H9 (cell line): ENCODE measurements at regions not wholly inside any gene's neighbourhood (a gene's known extent, or its start where the extent isn't known, plus 50 kb on each side); places are given as distances from the start of the nearest gene placed in this dataset.

Source experiments
- DNase-seq: peaks from one replicate; pipeline ENCODE4 v3.0.0-alpha.2; 2017
- H2AFZ ChIP-seq: one replicate; pipeline ENCODE4 v1.6.1; 2013; ENCODE audit warnings: mild to moderate bottlenecking, low read length, control low read depth, moderate library complexity
- H2AK5ac ChIP-seq: 2 replicates; pipeline ENCODE4 v1.6.1; 2013; ENCODE audit warnings: low read length, control low read depth, mixed read lengths; ENCODE audit not compliant: insufficient read length
- H2BK120ac ChIP-seq: one replicate; pipeline ENCODE4 v1.6.1; 2013; ENCODE audit warnings: low read depth, mild to moderate bottlenecking, low read length, control low read depth, inconsistent platforms; ENCODE audit not compliant: poor library complexity, severe bottlenecking
- H2BK12ac ChIP-seq: 2 replicates; pipeline ENCODE4 v1.6.1; 2013; ENCODE audit warnings: low read length, control low read depth, mixed read lengths, low read depth; ENCODE audit not compliant: insufficient read length
- H2BK15ac ChIP-seq: 2 replicates; pipeline ENCODE4 v1.6.1; 2013; ENCODE audit warnings: low read depth, low read length, control low read depth
- H2BK20ac ChIP-seq: one replicate; pipeline ENCODE4 v1.6.1; 2013; ENCODE audit warnings: low read depth, mild to moderate bottlenecking, low read length, control low read depth, inconsistent platforms; ENCODE audit not compliant: poor library complexity, severe bottlenecking
- H2BK5ac ChIP-seq: 2 replicates; pipeline ENCODE4 v1.6.1; 2013; ENCODE audit warnings: low read length, control low read depth, mixed read lengths; ENCODE audit not compliant: insufficient read length
- H3K14ac ChIP-seq: 2 replicates; pipeline ENCODE4 v1.6.1; 2013; ENCODE audit warnings: low read length, control low read depth; ENCODE audit not compliant: insufficient read depth
- H3K18ac ChIP-seq: 2 replicates; pipeline ENCODE4 v1.6.1; 2013; ENCODE audit warnings: low read depth, mild to moderate bottlenecking, mixed read lengths, low read length, control low read depth; ENCODE audit not compliant: insufficient read length
- H3K23ac ChIP-seq: 2 replicates; pipeline ENCODE4 v1.6.1; 2013; ENCODE audit warnings: low read length, control low read depth, mixed read lengths, low read depth; ENCODE audit not compliant: insufficient read length
- H3K23me2 ChIP-seq: 2 replicates; pipeline ENCODE4 v1.6.1; 2013; ENCODE audit warnings: low read depth, mild to moderate bottlenecking, mixed read lengths, low read length, control low read depth; ENCODE audit not compliant: insufficient read length, poor library complexity, severe bottlenecking
- H3K27ac ChIP-seq: 2 replicates; pipeline ENCODE4 v1.5.1; 2013; ENCODE audit warnings: low read length, control low read depth, mixed read lengths, low read depth; ENCODE audit not compliant: insufficient read length
- H3K27me3 ChIP-seq: 2 replicates; pipeline ENCODE4 v1.6.1; 2013; ENCODE audit warnings: low read length, control low read depth, inconsistent platforms; ENCODE audit not compliant: insufficient read depth
- H3K4ac ChIP-seq: 2 replicates; pipeline ENCODE4 v1.6.1; 2013; ENCODE audit warnings: low read depth, mild to moderate bottlenecking, control low read depth, inconsistent platforms, low read length, moderate library complexity
- H3K4me1 ChIP-seq: 2 replicates; pipeline ENCODE4 v1.6.1; 2013; ENCODE audit warnings: low read length, control low read depth, inconsistent platforms; ENCODE audit not compliant: insufficient read depth
- H3K4me2 ChIP-seq: 2 replicates; pipeline ENCODE4 v1.6.1; 2013; ENCODE audit warnings: low read length, control low read depth, mixed read lengths; ENCODE audit not compliant: insufficient read length, insufficient read depth
- H3K56ac ChIP-seq: 2 replicates; pipeline ENCODE4 v1.6.1; 2013; ENCODE audit warnings: low read depth, mild to moderate bottlenecking, mixed read lengths, low read length, control low read depth; ENCODE audit not compliant: insufficient read length
- H3K79me1 ChIP-seq: 2 replicates; pipeline ENCODE4 v1.6.1; 2013; ENCODE audit warnings: low read depth, mild to moderate bottlenecking, moderate library complexity, low read length, control low read depth, inconsistent platforms; ENCODE audit not compliant: insufficient read depth, poor library complexity, severe bottlenecking
- H3K79me2 ChIP-seq: 2 replicates; pipeline ENCODE4 v1.6.1; 2013; ENCODE audit warnings: low read length, control low read depth, inconsistent platforms; ENCODE audit not compliant: insufficient read depth
- H3K9ac ChIP-seq: 2 replicates; pipeline ENCODE4 v1.6.1; 2013; ENCODE audit warnings: low read length, control low read depth, mixed read lengths; ENCODE audit not compliant: insufficient read length; ENCODE audit errors: extremely low read depth
- H3K9me3 ChIP-seq: one replicate; pipeline ENCODE4 v1.6.1; 2013; ENCODE audit warnings: low read depth, low read length, inconsistent platforms; ENCODE audit not compliant: control insufficient read depth
- H3T11ph ChIP-seq: one replicate; pipeline ENCODE4 v1.6.1; 2013; ENCODE audit warnings: mild to moderate bottlenecking, low read length, control low read depth, inconsistent platforms
- H4K20me1 ChIP-seq: one replicate; pipeline ENCODE4 v1.6.1; 2013; ENCODE audit not compliant: control insufficient read depth, insufficient read length, insufficient read depth
- H4K5ac ChIP-seq: 2 replicates; pipeline ENCODE4 v1.6.1; 2013; ENCODE audit warnings: low read depth, mild to moderate bottlenecking, mixed read lengths, low read length, control low read depth; ENCODE audit not compliant: insufficient read length
- H4K8ac ChIP-seq: replicated peaks from 2 replicates; pipeline ENCODE4 v1.6.1; 2013; ENCODE audit warnings: low read length, control low read depth, mixed read lengths, low read depth; ENCODE audit not compliant: insufficient read length
- H4K91ac ChIP-seq: 2 replicates; pipeline ENCODE4 v1.6.1; 2013; ENCODE audit warnings: low read depth, mild to moderate bottlenecking, moderate library complexity, mixed read lengths, low read length, control low read depth; ENCODE audit not compliant: insufficient read length
- H3K27ac Mint-ChIP-seq, 3 experiments: 2 replicates in 2 of 3; 3 replicates in 1 of 3; pipeline ENCODE4 v1.8.0; 2020 to 2021; ENCODE audit warnings: mixed read lengths in 3 of 3, mild to moderate bottlenecking in 1 of 3, moderate library complexity in 1 of 3
- H3K27me3 Mint-ChIP-seq: 2 replicates; pipeline ENCODE4 v1.8.0; 2021; ENCODE audit warnings: low read depth, mild to moderate bottlenecking, moderate library complexity, mixed read lengths
- H3K36me3 Mint-ChIP-seq, 3 experiments: 2 replicates in 2 of 3; 3 replicates in 1 of 3; pipeline ENCODE4 v1.8.0; 2020 to 2021; ENCODE audit warnings: low read depth in 3 of 3, mixed read lengths in 3 of 3; ENCODE audit not compliant: insufficient read depth in 1 of 3
- H3K4me1 Mint-ChIP-seq, 2 experiments: 2 replicates each; pipeline ENCODE4 v1.8.0; 2020; ENCODE audit warnings: mixed read lengths in 2 of 2
- H3K4me3 Mint-ChIP-seq, 2 experiments: 2 replicates in 1 of 2; 3 replicates in 1 of 2; pipeline ENCODE4 v1.8.0; 2020 to 2021; ENCODE audit warnings: mild to moderate bottlenecking in 2 of 2, mixed read lengths in 2 of 2, moderate library complexity in 1 of 2
- H3K9me3 Mint-ChIP-seq, 2 experiments: 2 replicates in 1 of 2; 3 replicates in 1 of 2; pipeline ENCODE4 v1.8.0; 2020; ENCODE audit warnings: mild to moderate bottlenecking in 2 of 2, mixed read lengths in 2 of 2, moderate library complexity in 1 of 2
- WGBS: extraction: QIAGEN DNeasy Blood & Tissue Kit; methylation state at CpG from one replicate; pipeline ENCODE4 v1.1.7; 2013; ENCODE audit warnings: missing lambda C conversion rate, low lambda C conversion rate, mixed read lengths; ENCODE audit not compliant: insufficient read length; ENCODE audit errors: extremely low coverage; 5-methylcytosine and 5-hydroxymethylcytosine counted together
- TF ChIP-seq, protein P1 (sequence below): fragments of 200-600 bp; sonication (generic); conservative IDR thresholded peaks from 3 replicates; pipeline ENCODE4 v1.8.0; 2021; ENCODE audit warnings: antibody characterized with exemption, mild to moderate bottlenecking

DNA sequence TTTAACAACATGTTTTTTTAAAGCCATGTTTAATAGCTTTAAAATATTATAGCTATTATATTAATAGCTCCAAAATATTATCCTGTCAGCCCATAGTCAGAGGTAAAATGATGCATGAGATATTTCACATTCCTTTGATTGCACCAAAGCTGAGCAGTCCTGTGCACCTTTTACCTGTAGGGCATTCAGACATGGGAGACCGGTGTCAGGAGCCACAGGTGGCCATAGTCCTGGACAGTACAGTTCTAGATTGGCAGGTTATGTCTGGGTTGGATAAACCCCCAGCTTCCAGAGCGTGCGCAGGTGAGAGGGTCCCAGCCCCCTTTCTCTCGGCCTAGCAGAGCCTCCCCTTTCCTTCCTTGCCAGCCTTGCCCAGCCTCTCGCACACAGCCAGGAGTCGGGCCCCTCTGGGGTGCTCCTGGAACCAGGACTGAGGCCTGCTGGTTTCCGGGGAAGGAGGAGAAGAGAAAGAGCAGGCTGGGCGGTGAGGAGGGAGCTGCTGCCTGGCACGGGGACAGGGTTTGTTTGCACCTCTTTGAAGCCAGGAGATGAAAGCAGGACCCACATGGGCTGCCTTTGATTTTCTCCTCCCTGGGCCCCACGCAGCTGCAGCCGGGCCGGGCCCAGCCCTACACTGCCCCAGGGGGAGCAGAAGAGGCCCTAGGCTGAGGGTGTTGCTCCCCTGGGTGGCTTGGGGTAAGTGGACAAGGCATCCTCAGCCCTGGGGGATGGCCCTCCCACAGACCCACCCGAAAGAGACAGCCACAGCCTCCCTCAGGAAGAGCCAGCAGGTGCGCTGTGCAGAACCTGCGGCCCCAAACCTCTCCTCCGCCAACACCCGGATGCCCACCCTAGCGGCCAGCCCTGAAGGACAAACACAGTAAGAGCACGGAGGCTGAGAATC is 75.2 kb upstream of the TARDBP start:
- H2BK12ac ChIP-seq = no peak overlapping the region
- no peak overlapping the region for H3K27ac ChIP-seq
- H2BK15ac ChIP-seq = no peak overlapping the region
- H2AFZ ChIP-seq = no peak overlapping the region
- no peak overlapping the region for H3T11ph ChIP-seq
- H2AK5ac ChIP-seq = no peak overlapping the region
- no peak overlapping the region for H3K4me3 Mint-ChIP-seq
- no peaks in the 10 kb centered on the region for H3K23me2 ChIP-seq
- H4K91ac ChIP-seq = no peak overlapping the region
- no peak overlapping the region for H2BK5ac ChIP-seq
- no peak overlapping the region for H3K23ac ChIP-seq
- no peak overlapping the region for H3K4me2 ChIP-seq
- H3K36me3 Mint-ChIP-seq = no peaks in the 10 kb centered on the region
- no peak overlapping the region for H3K56ac ChIP-seq
- H3K18ac ChIP-seq = no peak overlapping the region
- TF ChIP-seq, protein P1, sequence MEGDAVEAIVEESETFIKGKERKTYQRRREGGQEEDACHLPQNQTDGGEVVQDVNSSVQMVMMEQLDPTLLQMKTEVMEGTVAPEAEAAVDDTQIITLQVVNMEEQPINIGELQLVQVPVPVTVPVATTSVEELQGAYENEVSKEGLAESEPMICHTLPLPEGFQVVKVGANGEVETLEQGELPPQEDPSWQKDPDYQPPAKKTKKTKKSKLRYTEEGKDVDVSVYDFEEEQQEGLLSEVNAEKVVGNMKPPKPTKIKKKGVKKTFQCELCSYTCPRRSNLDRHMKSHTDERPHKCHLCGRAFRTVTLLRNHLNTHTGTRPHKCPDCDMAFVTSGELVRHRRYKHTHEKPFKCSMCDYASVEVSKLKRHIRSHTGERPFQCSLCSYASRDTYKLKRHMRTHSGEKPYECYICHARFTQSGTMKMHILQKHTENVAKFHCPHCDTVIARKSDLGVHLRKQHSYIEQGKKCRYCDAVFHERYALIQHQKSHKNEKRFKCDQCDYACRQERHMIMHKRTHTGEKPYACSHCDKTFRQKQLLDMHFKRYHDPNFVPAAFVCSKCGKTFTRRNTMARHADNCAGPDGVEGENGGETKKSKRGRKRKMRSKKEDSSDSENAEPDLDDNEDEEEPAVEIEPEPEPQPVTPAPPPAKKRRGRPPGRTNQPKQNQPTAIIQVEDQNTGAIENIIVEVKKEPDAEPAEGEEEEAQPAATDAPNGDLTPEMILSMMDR = no peak
- peaks cover 13 to 37% of the 10 kb centered on the region in 2 experiments for H3K4me1 Mint-ChIP-seq
- no peak for DNase-seq
- no peak overlapping the region for H3K14ac ChIP-seq
- H3K9ac ChIP-seq = no peak overlapping the region
- no peaks in the 10 kb centered on the region for H3K9me3 ChIP-seq
- H3K79me1 ChIP-seq = no peaks in the 10 kb centered on the region
- H3K27me3 ChIP-seq = no peaks in the 10 kb centered on the region
- no peak overlapping the region for H4K5ac ChIP-seq
- H3K27me3 Mint-ChIP-seq = peaks cover 15% of the 10 kb centered on the region
- H3K4me1 ChIP-seq = no peaks in the 10 kb centered on the region
- H2BK120ac ChIP-seq = no peak overlapping the region
- WGBS = no CpG with 5 or more reads among the region's 19 CpGs
- no peak overlapping the region for H2BK20ac ChIP-seq
- H3K79me2 ChIP-seq = no peaks in the 10 kb centered on the region
- no peak overlapping the region for H3K4ac ChIP-seq
- H4K8ac ChIP-seq = no peak overlapping the region
- no peaks in the 10 kb centered on the region; a peak in 1 of 5 replicates for H3K9me3 Mint-ChIP-seq
- H3K27ac Mint-ChIP-seq = no peak overlapping the region
- H4K20me1 ChIP-seq = no peaks in the 10 kb centered on the region
